NCI-H1930 (cell line): ENCODE measurements at regions not wholly inside any gene's neighbourhood (a gene's known extent, or its start where the extent isn't known, plus 50 kb on each side); places are given as distances from the start of the nearest gene placed in this dataset.

Experiments used
- DNase-seq, 2 experiments: peaks; one replicate each; lab custom pipeline; 2025; lab: John Stamatoyannopoulos, UW

GRCh38 chr3:180185650-180186049, 148.9 kb upstream of the PEX5L start:
- DNase-seq, result no peak

- no peak for DNase-seq
These were observed 152.0 kb upstream of the PEX5L start for GRCh38 chr3:180188512-180189309.

- no peak for DNase-seq
These were observed 152.5 kb upstream of the PEX5L start for GRCh38 chr3:180189310-180189648.

- no peak for DNase-seq
These were observed 159.9 kb upstream of the PEX5L start for GRCh38 chr3:180196658-180197057.

GRCh38 chr3:180199417-180199995, 162.8 kb upstream of the PEX5L start:
- no peak for DNase-seq

GRCh38 chr3:180215866-180216265, 179.1 kb upstream of the PEX5L start:
- no peak for DNase-seq

GRCh38 chr3:180223268-180223667, 186.5 kb upstream of the PEX5L start:
- no peak for DNase-seq

- DNase-seq, result no peak
These were observed 192.4 kb upstream of the PEX5L start for GRCh38 chr3:180229113-180229512.

GRCh38 chr3:180239939-180240338, 203.2 kb upstream of the PEX5L start:
- no peak for DNase-seq

- no peak for DNase-seq
These were observed 210.0 kb upstream of the PEX5L start for GRCh38 chr3:180246688-180247195.

- DNase-seq, result no peak
These were observed 213.4 kb upstream of the PEX5L start for GRCh38 chr3:180250172-180250571.

GRCh38 chr3:180252683-180253082, 215.9 kb upstream of the PEX5L start:
- DNase-seq, result no peak

- DNase-seq, result no peak
These were observed 216.5 kb upstream of the PEX5L start for GRCh38 chr3:180253283-180253682.

GRCh38 chr3:180264479-180264878, 227.7 kb upstream of the PEX5L start:
- DNase-seq, result no peak

GRCh38 chr3:180265551-180265950, 228.8 kb upstream of the PEX5L start:
- no peak for DNase-seq

- no peak for DNase-seq
These were observed 230.6 kb upstream of the PEX5L start for GRCh38 chr3:180267202-180267843.

GRCh38 chr3:180274536-180274935, 237.8 kb upstream of the PEX5L start:
- no peak for DNase-seq

- DNase-seq, result no peak
These were observed 238.4 kb upstream of the PEX5L start for GRCh38 chr3:180275176-180275575.

GRCh38 chr3:180277041-180277440, 240.3 kb upstream of the PEX5L start:
- DNase-seq, result no peak

- DNase-seq, result no peak
These were observed 241.9 kb upstream of the PEX5L start for GRCh38 chr3:180278583-180279188.

GRCh38 chr3:180280555-180280954, 243.8 kb upstream of the PEX5L start:
- DNase-seq, result no peak

- DNase-seq, result no peak
These were observed 245.6 kb upstream of the PEX5L start for GRCh38 chr3:180282386-180282785.

GRCh38 chr3:180283251-180283650, 246.5 kb upstream of the PEX5L start:
- no peak for DNase-seq
